C4-2B (cell line): ENCODE measurements at regions not wholly inside any gene's neighbourhood (a gene's known extent, or its start where the extent isn't known, plus 50 kb on each side); places are given as distances from the start of the nearest gene placed in this dataset.

Experiments used
- ZFX ChIP-seq: fragments of 450-650 bp; IDR thresholded peaks from 2 replicates; pipeline ENCODE4 v1.6.1; 2017
- TF ChIP-seq, protein P1 (sequence below): fragments of 450-650 bp; conservative IDR thresholded peaks from 2 replicates; pipeline ENCODE4 v1.5.1; 2017; ENCODE audit warnings: mild to moderate bottlenecking

DNA sequence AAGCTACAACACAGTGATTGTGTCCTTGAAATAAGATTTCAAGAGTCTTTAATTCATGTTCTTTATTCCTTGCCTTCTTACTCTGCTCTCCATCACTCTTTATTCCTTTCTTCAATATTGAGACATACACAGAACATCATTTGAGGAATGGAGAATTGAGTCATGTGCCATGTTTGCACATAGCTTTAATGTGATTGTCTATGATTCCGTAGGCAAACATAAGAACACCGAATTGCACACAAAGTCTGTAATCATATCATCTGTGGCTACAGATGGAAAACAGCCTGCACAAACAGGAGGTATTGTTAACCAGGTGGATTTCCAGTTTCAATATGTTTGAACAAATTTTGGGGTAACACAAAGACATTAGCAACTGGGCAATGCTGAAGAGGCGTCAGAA lies 571.6 kb upstream of the GJE1 start:
- TF ChIP-seq, protein P1, sequence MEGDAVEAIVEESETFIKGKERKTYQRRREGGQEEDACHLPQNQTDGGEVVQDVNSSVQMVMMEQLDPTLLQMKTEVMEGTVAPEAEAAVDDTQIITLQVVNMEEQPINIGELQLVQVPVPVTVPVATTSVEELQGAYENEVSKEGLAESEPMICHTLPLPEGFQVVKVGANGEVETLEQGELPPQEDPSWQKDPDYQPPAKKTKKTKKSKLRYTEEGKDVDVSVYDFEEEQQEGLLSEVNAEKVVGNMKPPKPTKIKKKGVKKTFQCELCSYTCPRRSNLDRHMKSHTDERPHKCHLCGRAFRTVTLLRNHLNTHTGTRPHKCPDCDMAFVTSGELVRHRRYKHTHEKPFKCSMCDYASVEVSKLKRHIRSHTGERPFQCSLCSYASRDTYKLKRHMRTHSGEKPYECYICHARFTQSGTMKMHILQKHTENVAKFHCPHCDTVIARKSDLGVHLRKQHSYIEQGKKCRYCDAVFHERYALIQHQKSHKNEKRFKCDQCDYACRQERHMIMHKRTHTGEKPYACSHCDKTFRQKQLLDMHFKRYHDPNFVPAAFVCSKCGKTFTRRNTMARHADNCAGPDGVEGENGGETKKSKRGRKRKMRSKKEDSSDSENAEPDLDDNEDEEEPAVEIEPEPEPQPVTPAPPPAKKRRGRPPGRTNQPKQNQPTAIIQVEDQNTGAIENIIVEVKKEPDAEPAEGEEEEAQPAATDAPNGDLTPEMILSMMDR, result no peak
- TF ChIP-seq ZFX, result no peak
